PC-3 (cell line): ENCODE measurements at regions not wholly inside any gene's neighbourhood (a gene's known extent, or its start where the extent isn't known, plus 50 kb on each side); places are given as distances from the start of the nearest gene placed in this dataset.

ENCODE experiments used
- ATAC-seq: fragments of 200-7000 bp; cut with Tn5 transposase; 2 replicates; pipeline ENCODE4 v1.9.1; 2020; ENCODE audit warnings: mild to moderate bottlenecking, moderate library complexity
- BruUV-seq: library from RNA; stranded (reverse); fragments of 400-500 nt; replicated peaks from 2 replicates; lab custom pipeline; 2021; lab: Mats Ljungman, UMichigan
- CTCF ChIA-PET: fragments of 300-600 bp; sonication (Branson Sonifier 250); formaldehyde crosslinking; loops from one replicate; lab custom pipeline; 2022; ENCODE audit warnings: antibody characterized with exemption; lab: Charles Lee
- POLR2A ChIA-PET: fragments of 300-600 bp; sonication (Branson Sonifier 250); formaldehyde crosslinking; loops from one replicate; lab custom pipeline; 2022; ENCODE audit warnings: antibody characterized with exemption; ENCODE audit not compliant: unreplicated experiment; lab: Charles Lee
- DNase-seq: peaks from one replicate; pipeline ENCODE4 v3.0.0-alpha.2; 2015
- H2AFZ ChIP-seq: fragments of 300-600 bp; sonication (generic); 2 replicates; pipeline ENCODE4 v1.6.0; 2016; ENCODE audit warnings: antibody characterized with exemption, low read length
- H3F3A ChIP-seq: fragments of 300-600 bp; sonication (generic); one replicate; pipeline ENCODE4 v1.6.0; 2017; ENCODE audit warnings: antibody characterized with exemption, low read length, control low read depth, mild to moderate bottlenecking; ENCODE audit not compliant: unreplicated experiment
- H3K27ac ChIP-seq: fragments of 300-600 bp; sonication (generic); 2 replicates; pipeline ENCODE4 v1.5.1; 2016; ENCODE audit warnings: mild to moderate bottlenecking, low read length
- H3K27me3 ChIP-seq: fragments of 300-600 bp; sonication (generic); 2 replicates; pipeline ENCODE4 v1.6.1; 2016; ENCODE audit warnings: low read length, mixed read lengths
- H3K36me3 ChIP-seq: fragments of 300-600 bp; sonication (generic); 2 replicates; pipeline ENCODE4 v1.6.1; 2016; ENCODE audit warnings: low read depth, mixed run types, low read length, mixed read lengths
- H3K4me1 ChIP-seq: fragments of 300-600 bp; sonication (generic); 2 replicates; pipeline ENCODE4 v1.5.1; 2016; ENCODE audit warnings: low read length; ENCODE audit not compliant: insufficient read depth
- H3K4me2 ChIP-seq: fragments of 300-600 bp; sonication (generic); 2 replicates; pipeline ENCODE4 v1.6.0; 2016; ENCODE audit warnings: low read length
- H3K4me3 ChIP-seq: fragments of 300-600 bp; sonication (generic); 2 replicates; pipeline ENCODE4 v1.5.1; 2016; ENCODE audit warnings: mild to moderate bottlenecking, low read length, mixed read lengths
- H3K79me2 ChIP-seq: fragments of 300-600 bp; sonication (generic); 2 replicates; pipeline ENCODE4 v1.6.1; 2017; ENCODE audit warnings: low read length, mixed read lengths
- H3K9ac ChIP-seq: fragments of 300-600 bp; sonication (generic); 2 replicates; pipeline ENCODE4 v1.6.0; 2016; ENCODE audit warnings: mild to moderate bottlenecking, low read length
- H3K9me2 ChIP-seq: fragments of 300-600 bp; sonication (generic); replicated peaks from 2 replicates; pipeline ENCODE4 v1.6.1; 2016; ENCODE audit warnings: mixed run types, low read length, mixed read lengths
- H3K9me3 ChIP-seq: fragments of 300-600 bp; sonication (generic); 2 replicates; pipeline ENCODE4 v1.6.1; 2016; ENCODE audit warnings: low read length, mixed read lengths
- H4K20me1 ChIP-seq: fragments of 300-600 bp; sonication (generic); 2 replicates; pipeline ENCODE4 v1.6.1; 2016; ENCODE audit warnings: low read length, mixed read lengths
- EZH2 ChIP-seq: fragments of 300-600 bp; sonication (generic); IDR thresholded peaks from one replicate; pipeline ENCODE4 v1.6.1; 2017; ENCODE audit warnings: antibody characterized with exemption, mild to moderate bottlenecking, low read length; ENCODE audit not compliant: unreplicated experiment
- EZH2phosphoT487 ChIP-seq: fragments of 300-600 bp; sonication (generic); IDR thresholded peaks from 2 replicates; pipeline ENCODE4 v1.6.1; 2018; ENCODE audit warnings: mild to moderate bottlenecking, antibody characterized with exemption, low read length, borderline replicate concordance
- intact Hi-C: fragments of 100-400 bp; cut with micrococcal nuclease; formaldehyde crosslinking; loops from 2 replicates; pipeline ENCODE4 v1.9.0; 2023
- TF ChIP-seq, protein P1 (sequence below): fragments of 300-600 bp; sonication (generic); conservative IDR thresholded peaks from 2 replicates; pipeline ENCODE4 v1.5.1; 2017; ENCODE audit warnings: antibody characterized with exemption, low read depth, mild to moderate bottlenecking, low read length

- POLR2A ChIA-PET: no interaction called here
- no peaks in the 10 kb centered on the region for H3F3A ChIP-seq
- H3K36me3 ChIP-seq: no peaks in the 10 kb centered on the region
- CTCF ChIA-PET: no interaction called here
- no peaks in the 10 kb centered on the region for H3K79me2 ChIP-seq
- no peaks in the 10 kb centered on the region for H3K27me3 ChIP-seq
- H3K9me3 ChIP-seq: no peaks in the 10 kb centered on the region
- intact Hi-C loops: loop anchor here (5.0 kb wide), 1 partner anchor 44 kb away; no protein-coding TSS in a partner anchor
- H3K9ac ChIP-seq: no peak overlapping the region
- peaks cover 30% of the 10 kb centered on the region for H3K4me1 ChIP-seq
- H3K9me2 ChIP-seq: no peaks in the 10 kb centered on the region
- no TSS peak for BruUV-seq
- no peak for ATAC-seq
- no peak overlapping the region for H3K4me2 ChIP-seq
- H3K4me3 ChIP-seq: no peak overlapping the region
- TF ChIP-seq, protein P1, sequence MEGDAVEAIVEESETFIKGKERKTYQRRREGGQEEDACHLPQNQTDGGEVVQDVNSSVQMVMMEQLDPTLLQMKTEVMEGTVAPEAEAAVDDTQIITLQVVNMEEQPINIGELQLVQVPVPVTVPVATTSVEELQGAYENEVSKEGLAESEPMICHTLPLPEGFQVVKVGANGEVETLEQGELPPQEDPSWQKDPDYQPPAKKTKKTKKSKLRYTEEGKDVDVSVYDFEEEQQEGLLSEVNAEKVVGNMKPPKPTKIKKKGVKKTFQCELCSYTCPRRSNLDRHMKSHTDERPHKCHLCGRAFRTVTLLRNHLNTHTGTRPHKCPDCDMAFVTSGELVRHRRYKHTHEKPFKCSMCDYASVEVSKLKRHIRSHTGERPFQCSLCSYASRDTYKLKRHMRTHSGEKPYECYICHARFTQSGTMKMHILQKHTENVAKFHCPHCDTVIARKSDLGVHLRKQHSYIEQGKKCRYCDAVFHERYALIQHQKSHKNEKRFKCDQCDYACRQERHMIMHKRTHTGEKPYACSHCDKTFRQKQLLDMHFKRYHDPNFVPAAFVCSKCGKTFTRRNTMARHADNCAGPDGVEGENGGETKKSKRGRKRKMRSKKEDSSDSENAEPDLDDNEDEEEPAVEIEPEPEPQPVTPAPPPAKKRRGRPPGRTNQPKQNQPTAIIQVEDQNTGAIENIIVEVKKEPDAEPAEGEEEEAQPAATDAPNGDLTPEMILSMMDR: no peak
- TF ChIP-seq EZH2 (no peak), EZH2phosphoT487 (no peak)
- H3K27ac ChIP-seq: peak overlapping the region; percentile 96; the same call in 1 of the 2 replicates
- DNase-seq: no peak
- H4K20me1 ChIP-seq: no peaks in the 10 kb centered on the region
- H2AFZ ChIP-seq: no peak overlapping the region
These were observed 139.9 kb upstream of the RFC3 start for GRCh38 chr13:33678084-33678483.

GRCh38 chr13:33678906-33679657 is 138.9 kb upstream of the RFC3 start:
- H3K27me3 ChIP-seq: no peaks in the 10 kb centered on the region
- no peaks in the 10 kb centered on the region for H4K20me1 ChIP-seq
- peaks cover 30% of the 10 kb centered on the region for H3K4me1 ChIP-seq
- H3K9me3 ChIP-seq: no peaks in the 10 kb centered on the region
- peak overlapping the region; percentile 66 for H2AFZ ChIP-seq
- no TSS peak for BruUV-seq
- peak overlapping the region; percentile 85 for H3K9ac ChIP-seq
- H3K36me3 ChIP-seq: no peaks in the 10 kb centered on the region
- peak overlapping the region; percentile 96 for H3K27ac ChIP-seq
- H3K4me3 ChIP-seq: peak overlapping the region; percentile 46
- peak; percentile 90 for DNase-seq
- CTCF ChIA-PET: no interaction called here
- H3K4me2 ChIP-seq: peak overlapping the region; percentile 74
- POLR2A ChIA-PET: no interaction called here
- TF ChIP-seq EZH2 (no peak), EZH2phosphoT487 (no peak)
- TF ChIP-seq, protein P1: no peak
- H3F3A ChIP-seq: no peaks in the 10 kb centered on the region
- no peaks in the 10 kb centered on the region for H3K9me2 ChIP-seq
- ATAC-seq: peak; percentile 88
- intact Hi-C loops: loop anchor here (1.0 to 5.0 kb wide), 2 partner anchors 18 to 43 kb away; no protein-coding TSS in a partner anchor
- H3K79me2 ChIP-seq: no peaks in the 10 kb centered on the region

- peaks cover 30% of the 10 kb centered on the region for H3K4me1 ChIP-seq
- no peaks in the 10 kb centered on the region for H3K36me3 ChIP-seq
- no peaks in the 10 kb centered on the region for H3K9me2 ChIP-seq
- ATAC-seq (no peak), DNase-seq (no peak)
- intact Hi-C loops: loop anchor here (1.0 to 5.0 kb wide), 2 partner anchors 18 to 43 kb away; no protein-coding TSS in a partner anchor
- CTCF ChIA-PET: no interaction called here
- H3K9me3 ChIP-seq: no peaks in the 10 kb centered on the region
- H3K9ac ChIP-seq: peak overlapping the region; percentile 85
- peak overlapping the region; percentile 96 for H3K27ac ChIP-seq
- H3K4me3 ChIP-seq: peak overlapping the region; percentile 46
- no peaks in the 10 kb centered on the region for H3F3A ChIP-seq
- BruUV-seq: no TSS peak
- no peaks in the 10 kb centered on the region for H3K27me3 ChIP-seq
- H2AFZ ChIP-seq: peak overlapping the region; percentile 66
- POLR2A ChIA-PET: no interaction called here
- no peaks in the 10 kb centered on the region for H3K79me2 ChIP-seq
- TF ChIP-seq EZH2phosphoT487 (no peak), EZH2 (no peak)
- TF ChIP-seq, protein P1: no peak
- H3K4me2 ChIP-seq: peak overlapping the region; percentile 74
- H4K20me1 ChIP-seq: no peaks in the 10 kb centered on the region
These were observed 138.3 kb upstream of the RFC3 start for GRCh38 chr13:33679658-33680012.
